GM20000 (cell line): ENCODE measurements at regions not wholly inside any gene's neighbourhood (a gene's known extent, or its start where the extent isn't known, plus 50 kb on each side); places are given as distances from the start of the nearest gene placed in this dataset.

Experiments
- DNase-seq: peaks from one replicate; pipeline ENCODE4 v3.0.0; 2012; ENCODE audit warnings: low spot score
- CTCF ChIP-seq: IDR thresholded peaks from 2 replicates; pipeline ENCODE4 v1.5.1; 2012; ENCODE audit warnings: mild to moderate bottlenecking, control low read depth; ENCODE audit errors: extremely low read depth, missing control alignments

DNA sequence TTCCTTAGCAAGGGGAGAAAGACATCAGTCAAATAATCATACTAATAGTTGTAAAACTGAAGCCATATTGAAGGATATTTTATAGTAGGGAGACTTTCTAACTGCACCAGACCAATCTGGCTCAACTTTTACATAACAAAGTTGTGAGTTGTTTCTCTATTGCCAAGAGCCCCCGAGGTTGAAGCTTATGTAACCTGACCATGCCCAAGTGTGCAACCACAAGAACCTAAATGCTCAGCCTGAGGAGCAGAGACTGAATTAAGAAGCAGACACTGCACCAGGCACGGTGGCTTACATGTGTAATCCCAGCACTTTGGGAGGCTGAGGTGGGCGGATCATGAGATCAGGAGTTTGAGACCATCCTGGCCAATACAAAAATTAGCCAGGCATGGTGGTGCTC is 77.3 kb upstream of the ARMC3 start:
- TF ChIP-seq CTCF: no peak
- no peak for DNase-seq

- DNase-seq: no peak
Observed at GRCh38 chr10:22849077-22849805, 78.6 kb upstream of the ARMC3 start.

DNA sequence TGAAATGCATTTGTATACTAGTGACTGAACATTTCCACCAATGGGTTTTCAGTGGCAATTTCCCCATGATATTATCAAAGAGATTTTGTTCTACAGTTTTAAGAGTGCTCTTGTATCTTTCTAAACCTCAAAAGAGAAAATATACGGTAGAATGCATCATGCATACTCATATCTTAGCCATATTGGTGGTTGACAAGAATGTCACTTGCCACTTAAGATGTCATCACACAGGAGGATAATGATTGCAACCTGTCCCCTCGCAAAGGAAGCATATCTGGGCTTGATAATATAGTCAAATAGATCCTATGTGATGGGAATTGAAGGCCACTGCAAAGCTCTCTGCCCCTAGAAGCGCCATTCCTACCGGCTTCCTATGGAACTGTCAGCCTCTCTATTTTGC is 79.3 kb upstream of the ARMC3 start:
- TF ChIP-seq CTCF: no peak
- no peak for DNase-seq

More at GRCh38 chr10:22849077-22849805, 78.6 kb upstream of the ARMC3 start:
- TF ChIP-seq CTCF: no peak

GRCh38 chr10:22846294-22846693 is 81.6 kb upstream of the ARMC3 start:
- no peak for TF ChIP-seq CTCF
- no peak for DNase-seq

DNA sequence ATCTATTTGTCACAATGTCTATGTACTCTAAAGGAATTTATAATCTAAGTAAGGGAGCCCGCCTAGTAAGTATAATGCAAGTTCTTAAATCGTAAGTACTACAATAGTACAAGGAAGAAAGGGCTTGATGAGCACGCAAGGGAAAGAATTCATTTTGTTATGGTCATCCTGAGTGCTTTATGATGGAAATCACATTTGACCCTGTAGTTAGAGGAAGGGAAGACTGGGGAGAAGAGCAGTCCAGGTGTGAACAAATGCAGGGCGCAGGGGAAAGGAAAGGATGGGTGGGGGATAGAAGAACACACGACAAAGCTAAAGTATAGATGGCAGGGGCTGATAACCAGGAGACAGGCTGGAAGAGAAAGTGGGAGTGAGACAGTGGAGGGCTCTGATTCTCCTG is 88.2 kb upstream of the ARMC3 start:
- no peak for DNase-seq
- no peak for TF ChIP-seq CTCF

DNA sequence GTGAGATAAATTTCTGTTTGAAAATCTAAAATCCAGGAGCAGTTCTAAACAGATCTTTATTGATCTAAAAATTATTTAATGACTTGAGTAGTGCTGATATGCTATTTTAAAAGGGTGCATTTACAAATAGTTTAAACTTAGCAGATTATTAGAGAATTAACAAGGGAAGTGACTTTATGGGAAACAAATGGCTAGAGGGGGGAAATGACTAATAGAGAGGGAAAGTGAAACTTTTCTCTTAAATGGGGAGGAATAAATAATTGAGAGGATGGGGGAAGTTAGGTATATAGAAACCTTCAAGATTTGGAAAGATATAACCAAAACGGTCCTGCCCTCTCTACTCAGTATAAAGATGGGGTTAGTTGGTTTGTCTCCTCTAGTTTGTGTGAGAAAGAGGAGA is 90.1 kb upstream of the ARMC3 start:
- no peak for DNase-seq
- TF ChIP-seq CTCF: no peak

DNA sequence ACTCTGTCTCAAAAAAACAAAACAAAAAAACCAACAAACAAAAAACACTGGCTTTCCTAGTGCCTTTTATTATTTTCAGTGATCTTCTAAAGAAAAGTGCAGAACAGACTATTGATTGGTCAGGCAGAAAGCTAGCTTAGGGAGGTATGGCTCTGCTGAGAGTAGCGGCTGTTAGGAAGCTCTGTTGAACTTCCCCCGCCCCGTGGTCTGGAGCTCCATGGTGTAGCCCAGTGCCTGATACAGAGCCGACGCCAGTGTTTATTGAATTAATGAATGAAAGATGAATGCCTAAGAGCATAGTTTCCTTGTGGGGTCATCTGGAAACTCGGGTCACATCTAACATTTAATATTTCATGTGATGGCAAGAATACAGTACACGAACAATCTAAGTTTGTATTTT is 90.5 kb upstream of the ARMC3 start:
- no peak for TF ChIP-seq CTCF

More for the DNA sequence above, 90.5 kb upstream of the ARMC3 start:
- DNase-seq: no peak
